ENCODE measurements at regions not wholly inside any gene's neighbourhood (a gene's known extent, or its start where the extent isn't known, plus 50 kb on each side); places are given as distances from the start of the nearest gene placed in this dataset.

GRCh38 chr15:39106950-39107349, 473.9 kb upstream of the THBS1 start:
- Histone ChIP-seq H3K27me3 (ENCODE audit: control insufficient read depth, insufficient read depth, low read length) (no peaks in the 10 kb centered on the region), H3K36me3 (ENCODE audit: control insufficient read depth, insufficient read depth, low read length) (no peaks in the 10 kb centered on the region), H3K9ac (ENCODE audit: low read length) (no peak overlapping the region), H3K4me3 (ENCODE audit: low read depth, low read length) (no peak overlapping the region), H3K4me1 (ENCODE audit: control insufficient read depth, insufficient read depth, low read length) (no peaks in the 10 kb centered on the region), H3K27ac (ENCODE audit: low read depth, low read length) (no peak overlapping the region), H3K9me3 (ENCODE audit: control insufficient read depth, insufficient read depth, low read depth, low read length) (no peaks in the 10 kb centered on the region)

GRCh38 chr15:39108021-39108420, 472.9 kb upstream of the THBS1 start:
- no peak overlapping the region for H3K4me3 ChIP-seq (ENCODE audit: low read depth, low read length)
- no peaks in the 10 kb centered on the region for H3K27me3 ChIP-seq (ENCODE audit: control insufficient read depth, insufficient read depth, low read length)
- H3K4me1 ChIP-seq (ENCODE audit: control insufficient read depth, insufficient read depth, low read length), result no peaks in the 10 kb centered on the region
- no peaks in the 10 kb centered on the region for H3K9me3 ChIP-seq (ENCODE audit: control insufficient read depth, insufficient read depth, low read depth, low read length)
- H3K9ac ChIP-seq (ENCODE audit: low read length), result no peak overlapping the region
- no peak overlapping the region for H3K27ac ChIP-seq (ENCODE audit: low read depth, low read length)
- no peaks in the 10 kb centered on the region for H3K36me3 ChIP-seq (ENCODE audit: control insufficient read depth, insufficient read depth, low read length)

DNA sequence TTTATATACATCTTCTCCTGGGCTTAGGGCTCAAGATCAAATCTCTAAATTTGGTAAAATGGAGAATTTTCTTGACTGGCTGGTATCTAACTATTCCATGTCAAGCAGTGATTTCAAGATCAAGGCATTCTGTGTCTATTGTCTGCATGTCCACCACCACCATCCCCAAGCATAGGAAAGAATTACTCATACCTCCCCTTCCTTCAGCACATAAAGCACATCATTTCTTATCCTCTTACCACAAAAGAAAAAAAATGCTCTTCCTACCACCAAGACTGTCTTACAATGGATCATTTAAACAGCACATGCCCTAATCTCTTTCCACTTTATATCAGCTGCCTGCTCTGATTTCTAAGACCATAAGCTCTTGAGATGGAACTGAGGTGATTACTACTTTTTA, 470.5 kb upstream of the THBS1 start:
- no peaks in the 10 kb centered on the region for H3K27me3 ChIP-seq (ENCODE audit: control insufficient read depth, insufficient read depth, low read length)
- no peaks in the 10 kb centered on the region for H3K36me3 ChIP-seq (ENCODE audit: control insufficient read depth, insufficient read depth, low read length)
- no peak overlapping the region for H3K4me3 ChIP-seq (ENCODE audit: low read depth, low read length)
- H3K4me1 ChIP-seq (ENCODE audit: control insufficient read depth, insufficient read depth, low read length), result no peaks in the 10 kb centered on the region
- H3K9ac ChIP-seq (ENCODE audit: low read length), result no peak overlapping the region
- H3K9me3 ChIP-seq (ENCODE audit: control insufficient read depth, insufficient read depth, low read depth, low read length), result peaks cover 12% of the 10 kb centered on the region
- no peak overlapping the region for H3K27ac ChIP-seq (ENCODE audit: low read depth, low read length)

GRCh38 chr15:39110746-39111145, 470.1 kb upstream of the THBS1 start:
- no peak overlapping the region for H3K27ac ChIP-seq (ENCODE audit: low read depth, low read length)
- no peak overlapping the region for H3K9ac ChIP-seq (ENCODE audit: low read length)
- peaks cover 16% of the 10 kb centered on the region for H3K9me3 ChIP-seq (ENCODE audit: control insufficient read depth, insufficient read depth, low read depth, low read length)
- H3K4me1 ChIP-seq (ENCODE audit: control insufficient read depth, insufficient read depth, low read length), result no peaks in the 10 kb centered on the region
- H3K27me3 ChIP-seq (ENCODE audit: control insufficient read depth, insufficient read depth, low read length), result no peaks in the 10 kb centered on the region
- no peaks in the 10 kb centered on the region for H3K36me3 ChIP-seq (ENCODE audit: control insufficient read depth, insufficient read depth, low read length)
- H3K4me3 ChIP-seq (ENCODE audit: low read depth, low read length), result no peak overlapping the region

DNA sequence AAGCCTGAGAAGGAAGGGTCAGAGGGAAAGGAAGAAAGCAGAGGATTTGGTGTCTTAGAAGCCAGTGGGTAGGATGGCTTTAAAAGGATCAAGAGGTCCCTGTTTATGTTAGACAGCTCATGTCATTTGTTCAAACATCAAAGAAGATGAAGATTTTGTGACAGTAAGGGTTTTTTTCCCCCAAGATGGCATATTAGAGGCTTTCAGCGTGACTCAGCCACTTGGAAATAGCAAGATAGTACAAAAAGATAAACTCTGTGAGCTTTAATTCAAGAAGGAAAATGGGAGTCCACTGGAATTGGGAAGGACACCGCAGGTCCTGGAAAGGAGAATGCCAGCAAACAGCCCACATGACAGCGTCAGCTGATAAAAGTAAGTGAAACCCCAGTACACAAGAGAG, 467.1 kb upstream of the THBS1 start:
- Histone ChIP-seq H3K4me1 (ENCODE audit: control insufficient read depth, insufficient read depth, low read length) (no peaks in the 10 kb centered on the region), H3K27me3 (ENCODE audit: control insufficient read depth, insufficient read depth, low read length) (no peaks in the 10 kb centered on the region), H3K27ac (ENCODE audit: low read depth, low read length) (no peak overlapping the region), H3K36me3 (ENCODE audit: control insufficient read depth, insufficient read depth, low read length) (no peaks in the 10 kb centered on the region), H3K9me3 (ENCODE audit: control insufficient read depth, insufficient read depth, low read depth, low read length) (peaks cover 17% of the 10 kb centered on the region), H3K4me3 (ENCODE audit: low read depth, low read length) (no peak overlapping the region), H3K9ac (ENCODE audit: low read length) (no peak overlapping the region)

DNA sequence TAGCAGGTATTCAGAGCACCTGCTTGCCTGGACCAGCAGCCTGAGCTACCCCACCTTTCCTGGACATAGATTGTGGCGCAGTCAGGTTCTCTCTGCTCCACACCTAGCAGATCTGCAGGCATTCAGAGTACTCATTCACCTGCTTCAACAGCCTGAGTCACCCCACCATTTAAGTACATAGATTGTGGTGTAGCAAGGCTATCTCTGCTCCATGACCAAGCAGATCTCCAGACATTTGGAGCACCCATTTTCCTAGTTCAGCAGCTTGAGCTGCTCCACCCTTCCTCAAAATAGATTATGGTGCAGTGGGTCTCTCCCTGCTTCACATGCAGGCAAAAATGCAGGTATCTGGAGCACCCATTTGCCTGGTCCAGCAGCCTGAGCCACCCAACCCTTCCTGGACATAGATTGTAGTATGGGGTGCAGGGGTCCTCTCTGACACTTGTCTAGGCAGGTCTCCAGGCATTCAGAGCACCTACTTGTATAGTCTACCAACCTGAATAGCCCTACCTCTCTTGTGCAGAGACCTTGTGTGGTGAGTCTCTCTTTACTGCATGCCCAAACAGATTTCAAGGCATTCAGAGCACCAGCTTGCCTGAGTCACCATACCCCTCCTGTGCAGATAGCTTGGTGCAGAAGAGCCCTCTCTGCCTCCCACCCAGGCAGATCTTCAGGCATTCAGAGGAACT, 466.0 kb upstream of the THBS1 start:
- Histone ChIP-seq H3K27ac (ENCODE audit: low read depth, low read length) (no peak overlapping the region), H3K36me3 (ENCODE audit: control insufficient read depth, insufficient read depth, low read length) (no peaks in the 10 kb centered on the region), H3K4me3 (ENCODE audit: low read depth, low read length) (no peak overlapping the region), H3K4me1 (ENCODE audit: control insufficient read depth, insufficient read depth, low read length) (no peaks in the 10 kb centered on the region), H3K9ac (ENCODE audit: low read length) (no peak overlapping the region), H3K27me3 (ENCODE audit: control insufficient read depth, insufficient read depth, low read length) (no peaks in the 10 kb centered on the region), H3K9me3 (ENCODE audit: control insufficient read depth, insufficient read depth, low read depth, low read length) (peaks cover 17% of the 10 kb centered on the region)

DNA sequence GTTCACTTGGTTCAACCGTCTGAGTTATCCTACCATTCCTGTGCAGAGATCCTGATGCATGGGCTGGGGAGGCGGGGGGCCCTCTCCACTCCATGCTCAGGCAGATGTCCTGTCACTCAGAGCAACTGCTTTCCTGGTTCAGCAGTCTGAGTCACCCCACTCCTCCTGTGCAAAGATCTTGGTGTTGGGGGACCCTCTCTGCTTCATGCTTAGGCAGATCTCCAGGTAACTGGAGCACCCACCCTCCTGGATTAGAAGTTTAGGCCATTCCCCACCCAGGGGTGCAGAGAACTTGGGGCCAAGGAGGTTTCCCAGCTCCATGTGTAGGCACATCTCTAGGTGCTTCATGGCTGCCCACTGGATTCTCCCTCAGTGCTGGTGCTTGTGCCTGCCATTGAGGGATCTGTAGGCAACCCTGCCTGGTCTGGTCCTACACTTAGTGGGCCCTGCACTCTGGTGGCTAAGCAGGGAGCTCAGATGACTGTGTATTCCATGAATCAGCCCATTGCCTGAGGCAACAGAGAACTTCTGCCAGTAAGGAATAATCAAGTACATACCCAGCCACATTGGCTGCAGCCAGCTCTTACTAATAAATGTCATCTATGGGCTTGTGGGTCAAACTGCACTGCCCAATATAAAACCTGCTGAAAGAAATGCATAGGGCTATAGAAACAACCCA, 465.4 kb upstream of the THBS1 start:
- H3K4me3 ChIP-seq (ENCODE audit: low read depth, low read length), result no peak overlapping the region
- H3K36me3 ChIP-seq (ENCODE audit: control insufficient read depth, insufficient read depth, low read length), result no peaks in the 10 kb centered on the region
- H3K9ac ChIP-seq (ENCODE audit: low read length), result no peak overlapping the region
- no peaks in the 10 kb centered on the region for H3K4me1 ChIP-seq (ENCODE audit: control insufficient read depth, insufficient read depth, low read length)
- H3K27ac ChIP-seq (ENCODE audit: low read depth, low read length), result no peak overlapping the region
- no peaks in the 10 kb centered on the region for H3K27me3 ChIP-seq (ENCODE audit: control insufficient read depth, insufficient read depth, low read length)
- peaks cover 17% of the 10 kb centered on the region for H3K9me3 ChIP-seq (ENCODE audit: control insufficient read depth, insufficient read depth, low read depth, low read length)

DNA sequence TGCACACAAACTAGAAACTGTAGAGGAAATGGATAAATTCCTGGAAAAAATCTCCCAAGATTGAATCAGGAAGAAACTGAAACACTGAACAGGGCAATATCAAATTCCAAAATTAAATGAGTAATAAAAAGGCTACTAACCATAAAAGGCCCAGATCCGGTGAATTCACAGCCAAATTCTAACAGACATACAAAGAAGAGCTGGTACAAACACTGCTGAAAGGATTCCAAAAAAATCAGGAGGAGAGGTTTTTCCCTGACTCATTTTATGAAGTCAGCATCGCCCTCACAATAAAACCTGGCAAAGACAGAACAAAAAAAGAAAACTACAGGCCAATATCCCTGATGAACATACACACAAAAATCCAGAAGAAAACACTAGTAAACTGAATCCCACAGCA, 462.4 kb upstream of the THBS1 start:
- Histone ChIP-seq H3K9ac (ENCODE audit: low read length) (no peak overlapping the region), H3K27me3 (ENCODE audit: control insufficient read depth, insufficient read depth, low read length) (no peaks in the 10 kb centered on the region), H3K9me3 (ENCODE audit: control insufficient read depth, insufficient read depth, low read depth, low read length) (peaks cover 17% of the 10 kb centered on the region), H3K36me3 (ENCODE audit: control insufficient read depth, insufficient read depth, low read length) (no peaks in the 10 kb centered on the region), H3K4me1 (ENCODE audit: control insufficient read depth, insufficient read depth, low read length) (no peaks in the 10 kb centered on the region), H3K4me3 (ENCODE audit: low read depth, low read length) (no peak overlapping the region), H3K27ac (ENCODE audit: low read depth, low read length) (no peak overlapping the region)

- Histone ChIP-seq H3K9me3 (ENCODE audit: control insufficient read depth, insufficient read depth, low read depth, low read length) (no peaks in the 10 kb centered on the region), H3K27me3 (ENCODE audit: control insufficient read depth, insufficient read depth, low read length) (no peaks in the 10 kb centered on the region), H3K36me3 (ENCODE audit: control insufficient read depth, insufficient read depth, low read length) (no peaks in the 10 kb centered on the region), H3K27ac (ENCODE audit: low read depth, low read length) (no peak overlapping the region), H3K4me3 (ENCODE audit: low read depth, low read length) (no peak overlapping the region), H3K9ac (ENCODE audit: low read length) (no peak overlapping the region), H3K4me1 (ENCODE audit: control insufficient read depth, insufficient read depth, low read length) (peaks cover 20% of the 10 kb centered on the region; the same call in 1 of the 2 replicates)
Measured at GRCh38 chr15:39124155-39124552, 456.7 kb upstream of the THBS1 start.

GRCh38 chr15:39124553-39125171, 456.2 kb upstream of the THBS1 start:
- no peaks in the 10 kb centered on the region for H3K36me3 ChIP-seq (ENCODE audit: control insufficient read depth, insufficient read depth, low read length)
- peaks cover 20% of the 10 kb centered on the region; the same call in 1 of the 2 replicates for H3K4me1 ChIP-seq (ENCODE audit: control insufficient read depth, insufficient read depth, low read length)
- no peak overlapping the region for H3K9ac ChIP-seq (ENCODE audit: low read length)
- H3K4me3 ChIP-seq (ENCODE audit: low read depth, low read length), result no peak overlapping the region
- no peaks in the 10 kb centered on the region for H3K9me3 ChIP-seq (ENCODE audit: control insufficient read depth, insufficient read depth, low read depth, low read length)
- no peak overlapping the region for H3K27ac ChIP-seq (ENCODE audit: low read depth, low read length)
- H3K27me3 ChIP-seq (ENCODE audit: control insufficient read depth, insufficient read depth, low read length), result no peaks in the 10 kb centered on the region

- H3K27ac ChIP-seq (ENCODE audit: low read depth, low read length), result no peak overlapping the region
- no peak overlapping the region for H3K4me3 ChIP-seq (ENCODE audit: low read depth, low read length)
- no peaks in the 10 kb centered on the region for H3K36me3 ChIP-seq (ENCODE audit: control insufficient read depth, insufficient read depth, low read length)
- peaks cover 20% of the 10 kb centered on the region; the same call in 1 of the 2 replicates for H3K4me1 ChIP-seq (ENCODE audit: control insufficient read depth, insufficient read depth, low read length)
- no peak overlapping the region for H3K9ac ChIP-seq (ENCODE audit: low read length)
- H3K9me3 ChIP-seq (ENCODE audit: control insufficient read depth, insufficient read depth, low read depth, low read length), result no peaks in the 10 kb centered on the region
- no peaks in the 10 kb centered on the region for H3K27me3 ChIP-seq (ENCODE audit: control insufficient read depth, insufficient read depth, low read length)
Measured at GRCh38 chr15:39125226-39125625, 455.7 kb upstream of the THBS1 start.

Measured in HUES6 (cell line).